HG03045 (cell line): ENCODE measurements at regions not wholly inside any gene's neighbourhood (a gene's known extent, or its start where the extent isn't known, plus 50 kb on each side); places are given as distances from the start of the nearest gene placed in this dataset.
"Not testable (repeated sequence)": the region's sequence is repeated elsewhere in the genome, so short reads cannot be mapped to it uniquely, and the experiment has no call there.

Experiments used
- ATAC-seq: cut with Tn5 transposase; IDR thresholded peaks from one replicate; pipeline ENCODE4 v1.9.1; 2021; ENCODE audit warnings: mild to moderate bottlenecking, moderate library complexity; ENCODE audit not compliant: unreplicated experiment

GRCh38 chrX:40852586-40852985 lies 117.2 kb upstream of the MED14 start:
- no peak for ATAC-seq

DNA sequence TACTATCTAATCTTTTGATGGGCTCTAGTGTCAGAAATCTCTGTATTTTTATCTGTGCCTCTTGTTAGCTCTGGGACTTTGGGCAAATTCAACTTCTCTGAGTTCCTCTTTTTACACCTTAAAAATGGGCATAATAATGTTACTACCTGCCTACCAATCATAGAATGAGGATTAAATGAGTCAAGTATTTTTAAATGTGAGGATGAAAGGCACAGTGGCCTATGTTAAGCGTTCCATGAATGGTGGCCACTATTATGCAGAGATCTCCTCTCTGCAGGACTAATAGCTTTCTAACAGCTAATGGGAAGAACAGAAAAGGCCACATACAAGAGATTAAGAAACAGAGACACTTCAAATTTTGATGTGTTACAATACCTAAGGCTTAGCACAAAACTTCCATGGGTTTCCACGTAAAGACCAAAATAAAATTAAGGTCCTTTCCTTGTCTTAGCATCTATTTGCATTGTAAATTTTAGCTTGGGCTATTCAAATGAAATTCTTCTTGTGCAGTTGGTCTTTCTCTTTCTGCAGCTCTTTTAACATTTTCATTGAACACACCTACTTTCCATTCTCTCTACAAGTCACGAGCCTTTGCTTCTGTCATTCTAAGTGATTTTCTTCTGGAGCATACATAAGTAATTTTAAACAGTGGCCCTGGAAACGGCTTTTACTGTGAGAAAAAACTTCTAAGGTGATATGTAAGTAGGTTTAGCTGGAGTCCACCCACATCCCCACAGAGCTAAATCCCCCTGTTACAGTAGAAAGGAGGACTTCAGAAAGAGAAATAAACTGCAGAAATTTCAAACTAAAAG lies 117.9 kb upstream of the MED14 start:
- ATAC-seq, result no peak

DNA sequence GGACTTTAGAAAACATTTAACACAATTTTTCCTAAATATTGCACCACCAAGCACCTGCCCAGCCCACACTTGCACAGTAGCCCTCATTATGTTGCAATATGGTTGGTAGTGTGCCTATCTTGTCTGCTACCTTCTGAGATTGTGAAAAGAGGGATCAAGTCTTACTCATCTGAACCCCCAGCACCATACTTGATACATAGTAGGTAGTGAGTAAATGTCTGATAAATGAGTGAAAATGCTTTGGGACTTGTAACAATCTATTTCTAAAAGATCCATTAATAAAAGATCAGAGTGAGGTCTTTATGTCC lies 118.4 kb upstream of the MED14 start:
- no peak for ATAC-seq

DNA sequence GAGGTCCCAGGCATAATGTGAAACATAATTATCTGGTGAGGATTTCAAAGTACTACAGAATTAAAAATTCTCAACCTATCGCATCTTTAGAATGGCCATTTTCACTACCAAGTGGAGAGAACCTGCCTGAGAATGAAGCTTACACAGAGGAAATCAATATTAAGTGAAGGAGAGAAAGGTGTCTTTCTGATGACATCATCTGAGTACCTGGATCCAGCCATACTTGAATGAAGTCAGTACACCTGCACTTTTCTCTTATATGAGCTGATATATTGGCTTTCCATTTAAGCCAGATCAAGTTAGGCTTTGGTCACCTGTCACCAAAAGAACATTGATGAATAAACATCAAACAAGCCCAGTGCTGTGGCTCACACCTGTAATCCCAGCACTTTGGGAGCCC lies 118.9 kb upstream of the MED14 start:
- ATAC-seq, result no peak

DNA sequence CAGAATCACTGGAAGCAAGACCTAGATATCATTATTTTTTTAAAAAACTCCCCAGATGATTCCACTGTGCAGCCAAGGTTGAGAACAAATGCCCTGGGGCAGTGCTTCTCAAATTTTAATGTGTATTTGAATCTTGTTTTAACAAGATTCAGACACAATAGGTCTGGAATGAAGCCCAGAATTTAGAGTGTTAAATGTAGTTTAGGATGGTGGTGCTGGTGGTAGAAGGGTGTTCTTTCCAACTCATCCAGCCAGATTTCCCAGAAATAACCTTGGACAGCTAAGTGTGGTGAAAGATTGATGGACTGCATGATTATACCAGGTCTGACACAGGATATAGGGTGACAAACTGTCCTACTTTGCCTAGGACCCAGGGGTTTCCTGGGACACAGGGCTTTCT lies 120.1 kb upstream of the MED14 start:
- no peak for ATAC-seq

GRCh38 chrX:40855932-40856515 lies 120.7 kb upstream of the MED14 start:
- no peak for ATAC-seq

DNA sequence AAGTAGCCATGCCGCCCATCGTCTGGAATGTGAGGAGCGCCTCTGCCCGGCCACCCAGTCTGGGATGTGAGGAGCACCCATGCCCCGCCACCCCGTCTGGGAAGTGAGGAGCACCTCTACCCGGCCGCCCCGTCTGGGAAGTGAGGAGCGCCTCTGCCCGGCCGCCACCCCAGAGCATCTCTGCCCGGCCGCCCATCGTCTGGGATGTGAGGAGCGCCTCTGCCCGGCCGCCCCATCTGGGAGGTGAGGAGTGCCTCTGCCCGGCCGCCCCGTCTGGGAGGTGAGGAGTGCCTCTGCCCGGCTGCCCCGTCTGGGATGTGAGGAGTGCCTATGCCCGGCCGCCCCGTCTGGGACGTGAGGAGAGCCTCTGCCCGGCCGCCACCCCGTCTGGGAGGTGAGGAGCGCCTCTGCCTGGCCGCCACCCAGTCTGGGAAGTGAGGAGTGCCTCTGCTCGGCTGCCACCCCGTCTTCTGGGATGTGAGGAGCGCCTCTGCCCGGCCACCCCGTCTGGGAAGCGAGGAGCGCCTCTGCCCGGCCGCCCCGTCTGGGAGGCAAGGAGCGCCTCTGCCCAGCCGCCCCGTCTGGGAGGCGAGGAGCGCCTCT lies 126.7 kb upstream of the MED14 start:
- ATAC-seq, result not testable (repeated sequence)

DNA sequence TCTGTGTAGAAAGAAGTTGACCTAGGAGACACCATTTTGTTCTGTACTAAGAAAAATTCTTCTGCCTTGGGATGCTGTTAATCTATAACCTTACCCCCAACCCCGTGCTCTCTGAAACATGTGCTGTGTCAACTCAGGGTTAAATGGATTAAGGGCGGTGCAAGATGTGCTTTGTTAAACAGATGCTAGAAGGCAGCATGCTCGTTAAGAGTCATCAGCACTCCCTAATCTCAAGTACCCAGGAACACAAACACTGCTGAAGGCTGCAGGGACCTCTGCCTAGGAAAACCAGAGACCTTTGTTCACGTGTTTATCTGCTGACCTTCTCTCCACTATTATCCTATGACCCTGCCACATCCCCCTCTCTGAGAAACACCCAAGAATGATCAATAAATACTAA lies 127.9 kb upstream of the MED14 start:
- not testable (repeated sequence) for ATAC-seq

DNA sequence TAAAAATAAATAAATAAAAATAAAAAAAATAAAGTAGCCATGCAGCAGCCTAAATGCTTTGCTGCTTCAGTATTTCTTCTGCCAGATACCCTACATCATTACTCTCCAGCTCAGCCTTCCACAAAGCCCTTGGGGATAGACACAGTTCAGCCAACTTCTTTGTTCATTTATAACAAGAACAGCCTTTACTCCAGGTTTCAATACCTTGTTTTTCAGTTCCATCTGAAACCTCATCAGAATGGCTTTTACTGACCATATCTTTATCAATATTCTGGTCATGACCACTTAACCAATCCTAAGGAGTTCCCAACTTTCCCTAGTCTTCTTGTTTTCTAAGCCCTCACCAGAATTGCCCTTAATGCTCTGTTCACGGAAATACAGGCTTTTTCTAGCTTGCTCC lies 128.3 kb upstream of the MED14 start:
- no peak for ATAC-seq

DNA sequence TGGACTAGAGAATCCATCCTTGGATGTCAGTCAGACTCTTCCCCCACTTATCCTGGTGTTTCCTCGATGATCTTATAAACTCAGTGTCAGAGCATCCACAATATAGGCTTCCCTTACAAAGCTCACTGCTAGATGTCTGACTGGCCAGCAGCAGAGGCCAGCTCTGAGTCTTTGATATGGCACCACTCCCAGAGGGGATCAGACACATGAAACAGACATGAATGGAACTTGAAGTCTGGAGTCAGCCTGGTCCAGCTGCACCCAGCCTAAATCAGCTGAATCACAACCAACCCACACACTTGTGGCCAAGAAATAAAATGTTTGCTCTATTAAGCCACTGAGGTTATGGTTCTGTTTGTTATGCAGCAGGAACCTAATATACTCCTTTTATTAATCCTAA lies 129.6 kb upstream of the MED14 start:
- ATAC-seq, result no peak

GRCh38 chrX:40866893-40867292 lies 131.6 kb upstream of the MED14 start:
- ATAC-seq, result no peak

- ATAC-seq, result no peak
These were observed 132.0 kb upstream of the MED14 start for GRCh38 chrX:40867352-40867751.

- ATAC-seq, result no peak
These were observed 133.5 kb upstream of the MED14 start for GRCh38 chrX:40868868-40869267.

GRCh38 chrX:40870982-40871381 lies 135.6 kb upstream of the MED14 start:
- not testable (repeated sequence) for ATAC-seq

DNA sequence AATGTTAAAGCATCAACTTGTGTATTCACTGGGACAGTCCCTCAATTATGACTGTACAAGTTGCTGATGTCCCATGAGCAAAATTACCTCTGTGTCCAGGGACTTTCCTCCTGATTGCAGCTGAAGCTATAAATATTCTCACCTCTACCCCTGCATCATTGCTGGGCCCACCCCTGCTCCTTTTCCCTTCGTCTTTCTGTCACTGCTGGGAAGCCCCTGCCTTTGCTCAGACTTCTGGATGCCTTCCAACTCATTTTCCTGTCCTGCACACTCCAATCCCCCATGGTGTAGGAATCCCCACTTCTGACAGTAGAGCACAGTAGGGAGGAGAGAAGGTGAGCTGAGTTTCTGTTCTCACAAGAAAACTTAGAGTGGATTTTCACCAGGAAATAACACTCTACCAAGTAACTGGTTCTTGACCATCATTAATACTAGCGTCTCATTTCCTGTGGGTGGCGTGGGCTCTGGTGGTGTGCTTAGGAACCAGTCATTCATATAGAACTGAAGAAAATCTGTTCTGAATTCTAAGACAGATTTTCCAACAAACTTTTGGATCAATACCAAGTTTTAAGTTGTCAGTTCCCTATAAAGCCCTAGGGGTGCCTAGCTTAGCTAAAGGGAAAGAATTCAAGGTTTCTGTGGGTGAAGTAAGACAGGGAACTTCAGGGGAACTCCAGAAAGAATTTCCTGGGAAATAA lies 136.2 kb upstream of the MED14 start:
- ATAC-seq, result peak; percentile 83

- no peak for ATAC-seq
These were observed 137.0 kb upstream of the MED14 start for GRCh38 chrX:40872351-40872750.

GRCh38 chrX:40875476-40875875 lies 140.1 kb upstream of the MED14 start:
- no peak for ATAC-seq

DNA sequence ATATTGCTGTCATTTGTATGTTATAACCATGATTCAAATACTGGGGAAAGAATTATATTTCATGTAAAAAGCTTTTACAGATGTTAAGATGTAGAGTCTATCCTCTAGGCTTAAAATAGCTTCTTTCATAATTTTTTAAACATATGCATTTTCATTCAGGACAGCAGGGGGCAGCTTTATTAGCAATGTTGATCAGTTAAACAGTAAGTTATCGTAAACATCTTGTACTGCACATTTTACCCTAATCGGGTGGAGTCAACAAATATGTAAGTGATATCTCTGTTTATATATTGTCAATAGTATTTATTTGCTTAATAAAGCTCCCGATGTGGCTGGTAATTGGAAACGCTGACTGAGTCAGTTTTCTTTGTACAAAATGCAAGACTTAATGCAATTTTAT lies 142.5 kb upstream of the MED14 start:
- ATAC-seq, result no peak

DNA sequence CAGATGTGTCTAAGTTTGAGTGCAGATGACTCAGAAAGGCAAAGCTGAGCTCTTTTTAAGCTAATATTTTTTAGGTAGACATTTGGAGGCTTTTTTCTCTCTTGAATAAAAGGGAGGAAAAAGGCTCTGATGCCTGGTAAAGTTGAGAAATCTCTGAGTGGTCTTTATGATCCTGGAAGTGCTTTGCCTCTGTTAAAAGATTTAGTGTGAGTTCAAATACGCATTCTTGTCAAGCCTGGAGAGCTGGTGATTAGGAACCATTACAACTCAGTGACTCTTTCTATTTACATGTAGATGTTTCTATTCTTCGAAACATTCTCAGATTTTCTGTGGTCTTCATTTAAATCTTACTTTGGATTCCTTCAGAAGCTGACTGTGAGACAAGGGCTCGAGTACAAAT lies 143.4 kb upstream of the MED14 start:
- no peak for ATAC-seq

DNA sequence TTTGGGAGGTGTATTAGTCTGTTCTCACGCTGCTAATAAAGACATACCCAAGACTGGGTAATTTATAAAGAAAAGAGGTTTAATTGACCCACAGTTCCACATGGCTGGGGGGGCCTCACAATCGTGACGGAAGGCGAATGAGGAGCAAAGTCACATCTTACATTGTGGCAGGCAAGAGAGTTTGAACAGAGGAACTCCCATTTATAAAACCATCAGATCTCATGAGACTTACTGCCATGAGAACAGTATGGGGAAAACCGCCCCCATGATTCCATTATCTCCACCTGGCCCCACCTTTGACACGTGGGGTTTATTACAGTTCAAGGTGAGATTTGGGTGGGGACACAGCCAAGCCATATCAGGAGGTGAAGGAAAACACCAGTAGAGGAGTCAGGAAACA lies 143.8 kb upstream of the MED14 start:
- not testable (repeated sequence) for ATAC-seq

DNA sequence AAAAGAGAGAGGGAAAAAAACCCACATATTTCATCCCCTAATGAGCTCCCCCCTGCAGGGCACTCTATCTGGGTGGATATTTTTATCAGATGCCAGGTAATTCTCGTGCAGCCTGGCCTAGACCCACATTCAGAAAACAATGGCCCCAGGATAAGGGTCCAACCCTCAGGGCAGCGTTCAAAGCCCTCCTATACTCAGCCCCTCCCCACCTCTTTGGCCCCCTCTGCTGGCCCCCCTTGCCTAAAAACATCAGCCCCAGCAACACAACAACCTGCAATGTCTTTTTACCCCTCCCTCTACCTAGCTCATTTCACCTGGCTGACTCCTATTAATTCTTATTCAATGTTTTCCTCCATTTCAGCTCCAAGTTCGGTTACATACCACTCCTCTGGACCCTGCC lies 145.4 kb upstream of the MED14 start:
- ATAC-seq, result no peak
